Mucosa of descending colon (tissue), 3 donors: ENCODE measurements at regions not wholly inside any gene's neighbourhood (a gene's known extent, or its start where the extent isn't known, plus 50 kb on each side); places are given as distances from the start of the nearest gene placed in this dataset.
"Not testable (repeated sequence)": the region's sequence is repeated elsewhere in the genome, so short reads cannot be mapped to it uniquely, and the experiment has no call there.

Experiments
- ATAC-seq: fragments of 200-7000 bp; cut with Tn5 transposase; one replicate; pipeline ENCODE4 v1.9.1; 2020; ENCODE audit warnings: mild to moderate bottlenecking, moderate library complexity
- DNase-seq, 3 donors: peaks; one replicate each; pipeline ENCODE4 v3.0.0-alpha.2; 2020
- H3K36me3 ChIP-seq: fragments of 200-600 bp; one replicate; pipeline ENCODE4 v1.8.0; 2021; ENCODE audit warnings: low read depth, mild to moderate bottlenecking
- H3K4me1 ChIP-seq: fragments of 200-600 bp; one replicate; pipeline ENCODE4 v1.8.0; 2021; ENCODE audit warnings: low read depth, mild to moderate bottlenecking
- H3K4me3 ChIP-seq: fragments of 200-600 bp; one replicate; pipeline ENCODE4 v1.8.0; 2021; ENCODE audit warnings: mild to moderate bottlenecking
- H3K9me3 ChIP-seq: fragments of 200-600 bp; one replicate; pipeline ENCODE4 v1.8.0; 2021; ENCODE audit warnings: mild to moderate bottlenecking
- intact Hi-C, 2 donors: fragments of 100-400 bp; cut with DNase I in 1 of 2; cut with micrococcal nuclease in 1 of 2; formaldehyde crosslinking; loops; one replicate each; pipeline versions ENCODE4 v1.11.0 to v1.11.1; 2022; cut with DNase I, micrococcal nuclease
- TF ChIP-seq, protein P1 (sequence below): fragments of 200-600 bp; IDR thresholded peaks from one replicate; pipeline ENCODE4 v1.8.0; 2022; ENCODE audit warnings: antibody characterized with exemption, mild to moderate bottlenecking
- donor health status: DM: no; HTN: no; CAD: no; lungs with moderate emphysema.
- donor health status: DM: no; HTN: no; CAD: no.
- donor health status: DM: no; HTN: yes; CAD: no.

DNA sequence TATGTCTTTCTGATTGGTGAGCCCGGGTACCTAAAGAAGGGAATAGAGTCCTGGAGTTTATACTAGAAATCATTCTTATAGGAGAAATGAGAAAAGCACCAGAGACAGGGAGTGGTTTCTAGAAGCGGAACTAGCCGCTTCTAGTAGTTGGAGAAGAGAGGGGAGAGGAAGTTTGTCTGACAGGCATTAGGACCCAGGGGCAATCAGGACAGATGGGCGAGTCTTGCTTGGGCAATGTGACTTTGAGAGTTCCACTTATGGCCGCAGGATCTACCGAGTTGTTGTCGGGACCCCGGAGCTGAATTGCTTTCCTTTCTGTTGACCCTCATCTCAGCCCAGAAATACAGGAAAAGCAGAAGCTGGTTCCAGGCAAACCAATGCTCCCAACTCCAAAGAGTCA is 596.8 kb upstream of the CNTN5 start:
- no peak for DNase-seq
- Histone ChIP-seq H3K36me3 (no peaks in the 10 kb centered on the region), H3K4me1 (no peaks in the 10 kb centered on the region), H3K9me3 (peaks cover 71% of the 10 kb centered on the region), H3K4me3 (no peak overlapping the region)
- intact Hi-C loops: no loop called here
- TF ChIP-seq, protein P1, sequence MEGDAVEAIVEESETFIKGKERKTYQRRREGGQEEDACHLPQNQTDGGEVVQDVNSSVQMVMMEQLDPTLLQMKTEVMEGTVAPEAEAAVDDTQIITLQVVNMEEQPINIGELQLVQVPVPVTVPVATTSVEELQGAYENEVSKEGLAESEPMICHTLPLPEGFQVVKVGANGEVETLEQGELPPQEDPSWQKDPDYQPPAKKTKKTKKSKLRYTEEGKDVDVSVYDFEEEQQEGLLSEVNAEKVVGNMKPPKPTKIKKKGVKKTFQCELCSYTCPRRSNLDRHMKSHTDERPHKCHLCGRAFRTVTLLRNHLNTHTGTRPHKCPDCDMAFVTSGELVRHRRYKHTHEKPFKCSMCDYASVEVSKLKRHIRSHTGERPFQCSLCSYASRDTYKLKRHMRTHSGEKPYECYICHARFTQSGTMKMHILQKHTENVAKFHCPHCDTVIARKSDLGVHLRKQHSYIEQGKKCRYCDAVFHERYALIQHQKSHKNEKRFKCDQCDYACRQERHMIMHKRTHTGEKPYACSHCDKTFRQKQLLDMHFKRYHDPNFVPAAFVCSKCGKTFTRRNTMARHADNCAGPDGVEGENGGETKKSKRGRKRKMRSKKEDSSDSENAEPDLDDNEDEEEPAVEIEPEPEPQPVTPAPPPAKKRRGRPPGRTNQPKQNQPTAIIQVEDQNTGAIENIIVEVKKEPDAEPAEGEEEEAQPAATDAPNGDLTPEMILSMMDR: no peak
- no peak for ATAC-seq

DNA sequence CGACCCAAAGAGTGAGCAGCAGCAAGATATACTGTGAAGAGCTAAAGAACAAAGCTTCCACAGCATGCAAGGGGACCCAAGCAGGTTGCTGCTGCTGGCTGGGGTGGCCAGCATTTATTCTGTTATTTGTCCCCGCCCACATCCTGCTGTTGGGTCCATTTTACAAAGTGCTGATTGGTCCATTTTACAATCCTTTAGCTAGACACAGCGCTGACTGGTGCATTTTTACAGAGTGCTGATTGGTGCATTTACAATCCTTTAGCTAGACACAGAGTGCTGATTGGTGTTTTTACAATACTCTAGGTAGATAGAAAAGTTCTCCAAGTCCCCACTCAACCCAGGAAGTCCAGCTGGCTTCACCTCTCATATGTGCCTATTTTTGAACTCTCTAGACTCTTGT is 596.0 kb upstream of the CNTN5 start:
- H3K36me3 ChIP-seq, H3K4me3 ChIP-seq, H3K4me1 ChIP-seq, DNase-seq, intact Hi-C loops, ATAC-seq: not testable (repeated sequence)
- H3K9me3 ChIP-seq: peaks cover 74% of the 10 kb centered on the region

DNA sequence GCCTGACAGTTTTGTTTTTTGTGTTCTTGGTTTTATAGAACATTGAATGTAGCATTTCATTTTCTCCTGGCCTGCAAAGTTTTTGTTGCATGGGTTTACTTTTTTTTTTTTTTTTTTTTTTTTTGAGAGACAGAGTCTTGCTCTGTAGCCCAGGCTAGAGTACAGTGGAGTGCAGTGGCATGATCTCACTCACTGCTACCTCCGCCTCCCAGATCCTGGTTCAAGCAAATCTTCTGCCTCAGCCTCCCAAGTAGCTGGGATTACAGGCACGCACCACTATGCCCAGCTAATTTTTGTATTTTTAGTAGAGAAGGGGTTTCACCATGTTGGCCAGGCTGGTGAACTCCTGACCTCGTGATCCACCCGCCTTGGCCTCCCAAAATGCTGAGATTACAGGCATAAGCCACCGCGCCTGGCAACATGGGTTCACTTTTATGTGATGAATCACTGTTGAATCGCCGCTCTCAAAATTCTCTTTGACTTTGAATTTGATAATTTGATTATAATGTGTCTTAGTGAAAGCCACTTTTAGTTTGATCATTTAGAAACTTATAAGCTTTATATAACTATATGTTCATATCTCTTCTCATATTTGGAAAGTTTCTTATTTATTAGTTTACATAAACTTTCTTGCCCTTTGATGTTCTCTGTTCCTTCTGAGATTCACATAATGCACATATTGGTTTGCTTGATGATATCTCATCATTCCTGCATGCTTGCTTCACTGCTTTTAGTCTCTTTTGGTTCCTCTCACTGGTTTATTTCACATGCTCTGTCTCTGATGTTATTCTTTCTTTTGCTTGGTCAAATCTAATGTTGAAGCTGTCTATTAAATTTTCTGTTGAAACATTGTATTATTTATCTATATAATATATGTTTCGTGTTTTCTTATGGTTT is 589.0 kb upstream of the CNTN5 start:
- DNase-seq (no peak), ATAC-seq (no peak)
- TF ChIP-seq, protein P1: no peak
- H3K4me3 ChIP-seq: no peak overlapping the region
- no peaks in the 10 kb centered on the region for H3K4me1 ChIP-seq
- intact Hi-C loops: no loop called here
- peaks cover 60% of the 10 kb centered on the region for H3K9me3 ChIP-seq
- no peaks in the 10 kb centered on the region for H3K36me3 ChIP-seq

DNA sequence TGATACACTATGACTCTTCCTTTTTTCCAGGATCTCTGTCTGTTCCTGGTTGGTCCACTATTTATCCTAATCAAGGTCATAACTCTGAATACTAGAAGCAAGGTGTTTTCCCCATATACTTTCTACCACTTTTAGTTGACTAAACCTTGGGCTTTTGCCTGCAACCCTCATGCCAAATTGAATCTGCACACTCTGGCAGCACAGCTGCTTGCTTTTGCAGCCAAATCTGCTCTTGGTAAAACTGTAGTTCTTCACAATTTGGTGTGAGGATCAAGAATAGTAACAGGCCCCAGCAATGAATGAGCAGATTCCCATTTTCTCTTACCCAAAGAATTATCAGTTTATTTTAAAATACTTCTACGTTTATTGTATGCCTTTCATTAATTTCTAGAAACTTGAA is 586.5 kb upstream of the CNTN5 start:
- Histone ChIP-seq H3K4me1 (no peaks in the 10 kb centered on the region), H3K36me3 (no peaks in the 10 kb centered on the region), H3K9me3 (peaks cover 46% of the 10 kb centered on the region), H3K4me3 (no peak overlapping the region)
- ATAC-seq (no peak), DNase-seq (no peak)
- TF ChIP-seq, protein P1: no peak
- intact Hi-C loops: no loop called here

DNA sequence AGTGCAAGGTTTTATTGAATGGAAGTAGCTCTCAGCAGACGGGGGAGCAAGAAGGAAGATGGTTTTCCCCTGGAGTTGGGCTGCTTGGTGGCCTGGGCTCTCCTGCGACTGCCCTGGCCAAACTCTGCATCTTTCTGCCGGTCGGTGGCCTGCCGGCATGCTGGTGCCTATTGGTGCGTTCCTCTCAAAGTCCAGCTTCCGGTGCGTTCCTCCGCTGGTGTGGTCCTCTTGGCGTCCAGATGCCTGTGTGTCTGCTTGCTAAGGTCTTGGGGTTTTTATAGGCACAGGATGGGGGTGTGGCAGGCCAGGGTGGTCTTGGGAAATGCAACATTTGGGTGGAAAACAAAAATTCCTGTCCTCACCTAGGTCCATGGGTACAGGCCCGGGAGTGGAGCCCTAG is 567.4 kb upstream of the CNTN5 start:
- Histone ChIP-seq H3K9me3 (peaks cover 37% of the 10 kb centered on the region), H3K36me3 (no peaks in the 10 kb centered on the region), H3K4me1 (no peaks in the 10 kb centered on the region), H3K4me3 (no peak overlapping the region)
- no peak for ATAC-seq
- intact Hi-C loops: no loop called here
- no peak for DNase-seq
- TF ChIP-seq, protein P1: no peak

DNA sequence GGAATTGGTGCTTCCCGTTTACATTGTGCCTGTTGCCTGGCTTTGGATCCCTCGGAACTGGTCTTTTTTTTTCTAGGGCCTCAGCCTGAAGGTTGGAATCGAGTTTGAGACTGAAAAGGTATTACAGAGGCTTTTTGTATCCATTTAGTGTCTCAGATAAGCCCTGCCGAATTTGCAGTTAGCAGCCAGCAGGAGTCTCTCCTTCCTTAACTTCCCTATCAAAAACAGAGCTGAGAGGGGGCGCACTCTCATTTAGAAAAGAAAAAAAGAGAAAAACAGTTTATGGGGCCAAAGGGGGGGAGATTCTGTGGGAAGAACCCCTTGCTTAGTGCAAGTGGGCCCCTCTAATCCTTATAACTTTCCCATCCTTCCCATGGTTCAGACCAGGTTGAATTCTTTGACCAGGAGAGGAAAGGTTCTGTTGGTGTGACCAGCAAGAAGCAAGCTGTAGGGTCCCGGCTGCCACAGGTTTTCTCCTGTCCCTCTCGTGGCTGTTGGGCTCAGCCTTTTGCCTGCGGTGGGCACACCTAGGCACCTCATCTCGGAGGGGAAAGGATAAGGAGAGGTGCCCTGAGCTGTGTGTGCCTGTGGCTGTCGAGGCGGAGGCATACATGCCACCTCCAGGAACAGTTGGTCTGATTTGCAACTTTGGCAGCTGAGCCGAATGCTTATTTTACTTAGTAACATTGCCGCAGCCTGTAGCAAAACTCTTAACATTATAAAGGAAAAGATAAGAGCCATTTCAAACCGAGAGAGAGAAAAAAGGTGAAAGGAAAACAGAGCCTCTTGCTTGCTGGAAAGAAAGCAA is 565.0 kb upstream of the CNTN5 start:
- Histone ChIP-seq H3K4me3 (no peak overlapping the region), H3K36me3 (no peaks in the 10 kb centered on the region), H3K4me1 (no peaks in the 10 kb centered on the region), H3K9me3 (peaks cover 46% of the 10 kb centered on the region)
- intact Hi-C loops: no loop called here
- ATAC-seq: no peak
- TF ChIP-seq, protein P1: no peak
- no peak for DNase-seq
